CD4-positive, alpha-beta T cell treated with Interleukin-6 for 4 hours (primary cell): ENCODE measurements at regions not wholly inside any gene's neighbourhood (a gene's known extent, or its start where the extent isn't known, plus 50 kb on each side); places are given as distances from the start of the nearest gene placed in this dataset.
"Not testable (repeated sequence)": the region's sequence is repeated elsewhere in the genome, so short reads cannot be mapped to it uniquely, and the experiment has no call there.

Source experiments
- DNase-seq: peaks from one replicate; pipeline ENCODE4 v3.0.0-alpha.2; 2020; ENCODE audit warnings: mixed read lengths

DNA sequence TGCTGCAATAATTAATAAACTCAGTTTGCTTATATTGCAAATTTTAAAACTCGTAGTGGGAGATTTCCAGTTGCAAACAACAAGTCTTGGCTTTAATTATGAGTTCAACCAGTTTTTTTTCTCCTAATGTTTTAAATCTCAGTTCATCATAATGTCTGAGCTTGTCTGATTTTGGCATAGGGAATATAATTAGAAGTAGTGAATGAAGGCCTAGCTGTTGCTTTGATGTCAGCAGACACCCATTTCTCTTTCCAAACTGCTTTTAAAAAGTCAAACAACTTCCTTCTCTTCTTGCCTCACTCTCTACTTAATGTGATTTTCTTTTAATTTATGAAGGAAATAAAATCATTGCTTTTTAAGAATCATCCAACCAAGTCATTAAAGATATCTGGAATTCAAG lies 1462.1 kb downstream of the DPP10 start:
- no peak for DNase-seq

DNA sequence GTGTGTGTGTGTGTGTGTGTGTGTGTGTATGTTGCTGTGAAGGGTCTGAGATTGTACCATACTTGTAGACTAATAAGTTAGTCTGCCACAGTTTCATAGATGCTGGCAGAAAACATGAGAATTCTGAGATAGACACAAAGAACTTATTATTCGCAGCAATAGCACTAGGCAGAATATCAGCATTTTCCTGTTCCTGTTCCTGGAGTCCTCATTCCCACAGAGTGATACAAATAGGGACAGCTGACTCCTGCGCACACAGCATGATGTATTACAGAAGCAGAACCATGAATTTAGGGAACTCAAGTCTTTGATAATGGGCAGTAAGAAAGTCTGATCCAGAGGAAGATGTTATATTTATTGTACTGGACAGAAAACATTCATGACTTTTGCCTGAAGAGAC lies 1466.3 kb downstream of the DPP10 start:
- DNase-seq: no peak

DNA sequence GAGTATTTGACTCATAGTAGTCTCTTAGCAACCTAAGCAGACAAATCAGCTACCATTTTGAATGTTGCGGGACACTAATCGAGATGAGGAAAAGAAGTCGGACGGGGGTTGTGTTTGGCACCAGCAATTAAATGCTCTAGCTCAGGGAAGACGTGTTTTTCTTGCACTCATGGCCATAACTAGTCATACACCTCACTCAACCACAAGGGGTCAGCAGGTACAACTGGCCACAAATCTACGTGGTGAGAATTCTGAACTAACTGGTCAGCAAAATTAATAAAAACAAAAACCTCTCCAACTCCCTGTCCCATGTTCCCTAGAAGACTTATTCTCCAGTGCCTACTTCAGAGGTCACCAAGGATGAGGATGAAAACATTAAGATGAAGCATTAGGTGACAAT lies 1467.8 kb downstream of the DPP10 start:
- no peak for DNase-seq

DNA sequence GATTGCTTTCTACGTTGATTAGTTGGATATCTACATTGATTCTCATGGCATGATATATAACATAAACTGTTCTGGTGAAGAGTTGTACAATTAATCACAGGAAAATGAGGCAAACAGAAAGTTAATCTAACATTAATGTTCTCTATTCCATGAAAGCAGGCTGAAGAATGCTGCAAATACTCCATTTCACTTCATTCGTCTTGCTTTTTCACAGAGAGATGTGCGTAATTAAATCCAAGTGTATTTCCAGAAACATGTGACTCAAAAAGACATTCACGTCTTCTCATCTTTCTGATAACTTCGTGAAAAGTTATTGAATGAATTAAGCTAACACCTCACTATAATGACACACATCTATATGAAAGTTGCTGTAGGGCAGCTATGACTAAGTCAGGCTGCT lies 1471.5 kb downstream of the DPP10 start:
- DNase-seq: no peak

DNA sequence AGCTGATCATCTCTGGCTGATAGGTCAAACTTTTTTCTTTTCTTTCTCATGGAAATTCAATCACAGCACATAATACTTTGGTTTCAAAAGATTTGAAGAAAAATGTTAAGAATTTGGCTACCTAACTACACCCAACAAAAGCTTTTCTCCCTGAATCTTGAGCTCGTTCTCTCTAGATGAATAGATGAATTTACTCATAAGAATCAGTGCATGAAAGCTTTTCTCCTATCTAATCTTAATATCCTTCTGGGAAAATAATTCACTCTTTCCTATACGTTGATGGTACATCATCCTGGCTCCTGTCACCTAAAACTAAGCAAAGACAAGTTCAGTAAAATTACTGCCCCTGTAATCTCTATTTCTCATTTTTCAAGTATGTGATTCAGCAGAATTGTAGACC lies 1479.1 kb downstream of the DPP10 start:
- no peak for DNase-seq

DNA sequence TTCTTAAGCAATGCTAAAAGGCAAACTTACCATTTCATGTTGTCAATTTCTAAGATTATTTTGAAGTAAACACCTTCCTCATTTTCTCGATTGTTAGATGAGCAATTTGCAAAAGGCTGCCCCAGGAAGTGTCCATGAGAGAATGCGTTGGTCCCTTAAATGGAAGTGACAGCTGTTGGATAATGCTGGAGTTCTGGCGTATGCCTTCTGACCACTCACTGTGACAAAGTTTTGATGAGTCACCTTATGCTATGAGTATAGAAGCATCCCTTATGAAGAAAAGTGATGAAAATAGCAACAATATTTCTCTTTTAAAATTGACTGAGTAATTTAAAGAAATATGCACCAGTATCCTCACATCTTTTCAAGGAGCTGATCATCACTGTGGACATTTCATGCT lies 1497.5 kb downstream of the DPP10 start:
- no peak for DNase-seq

DNA sequence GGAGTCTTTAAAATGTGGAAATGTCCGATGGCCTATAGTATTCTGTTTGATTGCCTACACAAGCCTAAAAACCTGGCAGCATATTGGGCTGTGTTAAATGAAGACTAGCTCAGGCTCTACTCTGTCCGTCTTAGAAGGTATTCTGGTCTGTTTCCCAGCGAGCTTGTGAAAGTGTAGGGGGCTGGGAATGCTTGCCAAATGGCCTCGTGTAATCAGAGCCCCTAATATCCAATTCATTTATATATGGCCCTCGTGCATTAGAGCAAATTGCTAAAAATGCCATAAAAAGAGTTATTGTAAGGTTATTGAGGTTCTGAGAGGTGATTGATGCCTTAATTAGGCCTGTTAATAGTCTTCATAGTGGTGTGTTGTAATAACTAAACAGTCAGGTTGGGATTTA lies 1500.4 kb downstream of the DPP10 start:
- no peak for DNase-seq

DNA sequence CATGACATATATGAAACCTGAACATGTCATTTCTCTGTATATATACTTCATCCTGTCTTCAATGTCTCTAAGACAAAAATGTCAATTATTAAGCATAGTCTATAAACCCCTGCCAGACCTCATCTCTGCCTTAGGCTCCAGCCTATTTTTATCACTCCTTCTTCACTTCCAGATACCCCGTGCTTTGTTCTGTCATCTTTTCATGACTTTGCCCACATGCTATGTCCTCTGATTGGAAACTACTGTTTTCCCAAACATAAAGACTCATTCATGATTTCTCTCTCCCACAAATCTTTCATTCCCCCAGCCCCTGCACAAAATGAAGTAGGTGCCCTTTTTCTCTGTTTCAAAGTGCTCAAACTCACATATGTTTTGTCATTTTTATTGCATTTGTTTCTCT lies 1503.9 kb downstream of the DPP10 start:
- DNase-seq: no peak

DNA sequence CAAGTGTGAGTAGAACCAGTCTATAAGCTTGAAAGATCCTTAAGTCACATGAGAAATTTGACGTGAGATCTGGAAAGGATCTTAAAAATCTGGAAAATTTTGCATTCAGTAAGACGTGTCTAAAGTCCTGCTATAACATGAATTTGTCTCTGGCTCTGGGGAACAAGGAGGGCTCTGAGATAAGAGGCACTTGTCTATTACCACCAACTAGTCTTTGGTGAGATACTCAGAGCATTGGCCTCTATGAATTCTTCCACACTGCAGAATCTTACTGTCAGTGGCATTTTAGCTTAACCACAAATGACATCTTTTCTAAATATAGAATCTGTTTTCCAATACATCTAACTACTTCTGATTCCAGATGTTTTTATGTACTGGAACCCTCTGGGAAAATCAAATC lies 1504.5 kb downstream of the DPP10 start:
- no peak for DNase-seq

DNA sequence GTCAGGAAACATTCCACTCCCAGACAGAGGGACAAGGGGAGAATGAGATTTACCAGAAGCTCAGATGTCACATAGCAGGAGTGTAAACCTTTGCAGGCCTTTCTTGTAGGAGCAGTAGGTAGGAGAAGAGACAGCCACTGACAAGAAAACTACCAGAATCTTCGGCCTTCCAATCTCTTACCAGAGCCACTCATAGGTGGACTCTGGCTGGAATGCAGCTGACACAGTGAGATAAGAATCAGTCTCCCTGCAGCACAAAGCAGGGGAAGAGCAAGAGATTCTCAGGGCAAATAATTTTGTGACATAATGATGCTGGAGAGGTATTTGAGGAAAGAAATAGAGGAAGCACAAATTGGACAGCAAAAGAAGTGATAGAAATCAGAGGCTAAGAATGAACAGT lies 1534.5 kb downstream of the DPP10 start:
- DNase-seq: no peak

DNA sequence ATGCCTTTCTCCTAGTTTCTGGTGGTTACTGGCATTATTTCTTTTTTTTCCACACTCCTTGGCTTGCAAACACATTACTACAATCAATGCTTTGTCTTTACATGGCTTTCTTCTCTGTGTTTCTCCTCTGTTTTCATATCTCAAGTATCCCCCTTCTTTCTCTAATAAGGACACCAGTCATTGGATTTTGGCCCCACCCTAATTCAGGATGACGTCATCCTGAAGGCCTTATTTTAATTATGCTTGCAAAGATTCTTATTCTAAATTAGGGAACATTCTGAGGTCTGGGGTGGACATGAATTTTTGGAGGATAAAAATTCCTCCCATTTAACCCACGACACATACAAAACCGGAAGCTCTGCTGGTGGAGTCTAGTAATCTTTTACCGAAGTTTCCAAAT lies 1556.6 kb downstream of the DPP10 start:
- no peak for DNase-seq

DNA sequence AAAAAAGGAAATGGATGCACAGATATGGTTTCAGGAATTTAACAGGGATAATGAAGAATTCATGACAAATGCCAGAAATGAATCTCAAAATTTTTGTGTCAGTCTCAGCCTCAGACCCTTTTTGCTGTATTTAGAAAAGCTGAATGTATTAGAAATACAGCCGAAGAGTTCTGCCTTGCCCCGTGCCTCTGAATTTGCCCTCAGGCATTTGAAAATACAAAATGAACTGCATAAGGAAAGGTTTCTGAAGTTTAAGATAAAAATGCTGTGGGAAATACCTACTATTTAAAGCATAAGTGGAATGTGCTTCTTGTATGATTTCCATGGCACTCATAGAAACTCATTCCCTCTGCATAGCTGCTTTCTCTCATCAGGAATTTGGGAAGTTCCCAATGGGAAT lies 1580.6 kb downstream of the DPP10 start:
- DNase-seq: no peak

DNA sequence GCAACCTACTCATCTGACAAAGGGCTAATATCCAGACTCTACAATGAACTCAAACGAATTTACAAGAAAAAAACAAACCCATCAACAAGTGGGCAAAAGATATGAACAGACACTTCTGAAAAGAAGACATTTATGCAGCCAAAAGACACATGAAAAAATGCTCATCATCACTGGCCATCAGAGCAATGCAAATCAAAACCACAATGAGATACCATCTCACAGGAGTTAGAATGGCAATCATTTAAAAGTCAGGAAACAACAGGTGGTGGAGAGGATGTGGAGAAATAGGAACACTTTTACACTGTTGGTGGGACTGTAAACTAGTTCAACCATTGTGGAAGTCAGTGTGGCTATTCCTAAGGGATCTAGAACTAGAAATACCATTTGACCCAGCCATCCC lies 1596.3 kb downstream of the DPP10 start:
- DNase-seq: not testable (repeated sequence)

DNA sequence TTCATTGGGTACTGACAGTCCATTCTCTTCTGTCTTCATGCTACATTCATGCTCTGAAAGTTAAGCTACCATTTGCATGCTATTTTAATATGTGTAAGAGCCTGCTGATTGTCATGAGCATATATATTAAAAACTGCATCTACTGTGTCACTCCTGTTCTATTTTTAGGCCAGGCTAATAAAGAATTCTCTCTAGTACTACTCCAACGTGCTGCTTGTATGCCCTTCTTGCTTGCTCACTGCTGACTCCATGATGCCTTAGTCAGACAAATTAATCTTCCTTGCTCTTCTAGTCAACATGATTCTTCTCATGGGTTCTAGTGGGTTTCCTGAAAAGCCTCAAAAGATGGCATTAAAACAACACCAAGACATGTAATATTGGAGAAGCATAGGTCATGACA lies 1600.1 kb downstream of the DPP10 start:
- no peak for DNase-seq

DNA sequence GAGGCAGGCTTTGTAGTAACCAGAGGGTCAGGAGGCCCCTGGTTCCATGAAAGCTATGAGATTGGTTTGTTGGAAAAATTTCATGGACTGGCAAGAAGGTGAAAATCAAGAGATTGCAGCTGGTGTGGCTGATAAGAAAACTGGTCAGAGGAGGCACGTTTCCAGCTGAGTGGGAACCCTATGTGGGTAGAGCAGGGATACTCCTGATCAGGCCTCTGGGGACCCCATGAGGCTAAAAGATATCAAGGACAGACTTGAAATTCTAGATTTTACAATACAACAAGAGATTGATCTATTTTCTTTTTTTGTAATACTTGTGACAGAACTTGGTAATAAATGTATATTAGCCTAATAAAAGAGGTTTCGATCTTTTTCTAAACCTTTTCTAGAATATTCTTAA lies 1615.1 kb downstream of the DPP10 start:
- DNase-seq: no peak

DNA sequence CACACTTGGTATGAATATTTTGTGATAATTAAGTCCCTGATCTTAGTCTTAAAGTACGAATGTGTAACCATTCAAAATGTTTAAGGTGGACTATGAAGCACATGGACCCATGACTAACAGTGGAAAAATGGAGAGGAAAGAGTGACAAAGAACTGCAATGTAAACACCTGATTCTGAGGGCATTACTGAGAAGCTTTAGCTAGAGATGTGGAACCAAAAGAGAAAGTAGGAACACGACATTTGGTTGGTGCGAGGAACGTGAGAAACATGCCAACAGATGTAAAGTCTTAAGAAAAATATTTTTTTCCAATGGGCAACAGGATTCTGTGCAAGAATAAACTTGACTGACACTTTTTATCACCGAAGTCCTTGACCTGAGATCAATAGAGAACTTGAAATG lies 1618.6 kb downstream of the DPP10 start:
- DNase-seq: no peak

DNA sequence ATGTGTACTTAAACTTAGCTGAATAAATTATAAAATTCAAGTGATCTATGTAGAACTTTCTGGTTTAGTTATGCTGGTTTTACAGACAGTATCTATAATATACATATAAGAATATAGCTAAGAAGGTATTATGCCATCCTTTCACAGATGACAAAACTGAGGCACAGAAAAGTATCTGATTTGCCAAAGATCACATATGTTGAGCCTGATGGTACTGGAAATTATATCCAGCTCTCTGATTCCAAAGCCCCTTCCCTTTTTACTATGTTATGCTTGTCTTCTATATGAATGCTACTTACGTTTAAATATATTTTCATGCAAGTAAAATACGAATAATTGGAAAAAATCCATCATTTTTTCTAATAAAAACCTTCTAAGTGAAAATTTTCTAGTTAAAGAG lies 1631.3 kb downstream of the DPP10 start:
- DNase-seq: no peak

DNA sequence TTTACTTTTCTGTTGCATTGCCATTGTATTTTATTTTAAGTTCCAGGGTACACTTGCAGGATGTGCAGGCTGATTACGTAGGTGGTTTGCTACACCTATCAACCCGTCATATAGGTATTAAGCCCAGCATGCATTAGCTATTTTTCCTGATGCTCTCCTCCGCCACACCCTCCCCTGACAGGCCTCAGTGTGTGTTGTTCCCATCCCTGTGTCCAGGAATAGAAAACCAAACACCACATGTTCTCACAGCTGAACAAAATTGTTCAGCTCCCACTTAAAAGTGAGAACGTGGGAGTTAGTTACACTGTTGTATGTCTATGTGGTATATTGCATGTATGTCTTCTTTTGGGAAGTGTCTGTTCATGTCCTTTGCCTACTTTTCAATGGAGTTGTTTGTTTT lies 1631.7 kb downstream of the DPP10 start:
- DNase-seq: no peak

DNA sequence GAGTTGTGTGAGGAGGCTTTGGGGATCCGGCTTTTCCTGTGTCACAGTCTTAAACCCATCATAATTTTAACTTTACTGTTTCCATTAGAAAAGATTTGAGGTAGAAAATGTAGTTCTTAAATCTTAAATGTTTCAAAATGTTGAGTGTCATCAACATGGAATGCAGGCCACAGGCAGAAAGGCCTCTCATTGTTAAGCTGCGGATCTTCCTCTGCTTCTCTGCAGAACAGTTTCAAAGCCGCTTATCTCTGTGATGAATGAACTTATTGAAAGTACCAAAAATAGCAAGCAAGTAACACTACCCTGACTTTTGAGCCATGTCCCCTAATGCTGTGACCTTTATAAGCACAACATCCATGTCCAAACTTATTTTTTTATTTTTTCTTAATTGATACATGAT lies 1645.8 kb downstream of the DPP10 start:
- DNase-seq: no peak

DNA sequence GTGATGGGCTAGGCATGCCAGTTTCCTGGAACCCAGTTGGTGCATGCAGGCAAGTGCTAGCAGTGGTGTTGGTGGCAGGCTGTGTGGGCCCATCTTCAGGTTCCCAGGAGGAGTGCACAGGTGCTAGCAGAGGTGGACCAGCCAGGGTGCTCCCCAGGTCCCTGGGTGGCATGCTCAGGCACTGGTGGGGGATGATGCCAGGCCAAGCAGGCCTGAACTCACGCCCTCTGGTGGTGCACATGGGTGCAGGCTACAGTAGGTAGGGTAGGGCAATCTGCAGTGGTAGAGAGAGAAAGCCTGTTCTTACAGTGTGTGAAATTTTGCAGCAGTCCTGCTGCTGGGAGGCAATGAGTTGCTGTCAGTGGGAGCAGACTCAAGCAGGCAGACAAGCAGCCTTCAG lies 1651.8 kb downstream of the DPP10 start:
- no peak for DNase-seq

DNA sequence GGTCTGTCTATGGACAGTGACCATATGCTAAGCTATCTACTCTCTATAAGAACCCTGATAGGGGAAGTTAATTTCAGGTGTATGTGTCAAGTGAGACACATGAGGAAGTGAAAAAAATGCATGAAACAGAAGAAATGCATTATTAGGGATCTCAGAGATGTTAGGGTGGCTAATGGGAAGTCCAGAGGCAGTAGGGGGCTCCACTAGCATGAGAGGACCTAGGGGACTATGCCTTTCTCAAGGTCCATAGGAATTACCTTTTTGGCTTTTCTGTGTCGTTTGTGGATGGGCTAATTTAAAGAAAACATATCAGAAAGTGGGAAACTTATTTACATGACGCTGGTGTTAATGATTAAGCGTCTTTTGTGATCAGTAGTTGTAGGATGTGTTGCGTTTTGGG lies 1653.2 kb downstream of the DPP10 start:
- no peak for DNase-seq

DNA sequence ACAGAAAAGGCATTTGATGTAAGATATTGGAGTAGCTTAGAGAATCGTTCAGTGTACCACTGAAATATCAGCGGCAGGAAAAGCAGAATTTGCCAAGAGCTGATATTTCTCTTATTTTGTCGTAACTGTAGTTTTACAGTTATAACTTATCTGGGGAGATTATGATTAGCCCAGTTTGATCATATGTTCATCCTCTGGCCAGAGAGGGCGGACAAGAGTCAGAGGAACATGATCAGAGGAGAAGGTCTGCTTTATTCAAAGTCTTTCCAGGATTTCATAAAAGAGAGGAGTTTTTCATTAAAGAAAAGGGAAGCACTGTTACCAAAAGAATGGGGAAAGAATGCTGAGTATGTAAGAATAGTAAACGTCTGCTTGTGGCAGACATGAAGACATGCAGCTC lies 1655.6 kb downstream of the DPP10 start:
- no peak for DNase-seq

DNA sequence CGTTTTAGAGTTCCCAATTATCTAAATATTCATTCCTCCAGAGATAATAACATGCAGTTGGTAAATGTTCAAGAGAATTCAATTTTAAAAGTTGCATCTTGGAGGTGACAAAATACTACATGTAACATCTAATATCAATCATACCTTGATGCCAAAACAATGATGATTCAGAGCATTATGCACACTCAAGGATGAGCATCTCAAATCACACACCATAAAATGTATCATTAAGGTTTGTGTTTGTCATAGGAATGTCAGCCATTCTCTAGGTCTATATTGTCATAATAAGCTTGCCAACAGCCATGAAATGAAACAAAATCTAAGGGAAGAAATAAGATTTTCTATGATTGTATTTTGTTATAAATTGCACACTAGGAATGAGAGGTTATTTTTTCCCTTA lies 1667.0 kb downstream of the DPP10 start:
- no peak for DNase-seq

DNA sequence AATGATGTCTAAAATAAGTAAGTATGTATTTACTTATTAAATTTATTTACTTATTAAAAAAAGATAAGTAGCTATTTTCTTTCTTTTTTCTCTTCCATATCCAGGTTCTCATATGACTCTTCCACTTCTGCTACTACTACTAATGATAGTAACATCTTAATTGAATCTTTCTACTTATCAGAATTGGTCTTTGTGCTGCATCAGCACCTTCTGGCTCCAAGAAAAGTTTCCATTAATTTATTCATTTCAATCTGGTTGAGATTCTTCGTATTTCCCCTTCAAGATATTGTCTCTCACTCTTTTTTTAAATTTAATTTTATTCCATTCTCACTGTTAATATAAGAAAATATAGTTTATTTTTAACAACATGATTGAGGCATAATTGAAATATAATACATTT lies 1675.4 kb downstream of the DPP10 start:
- DNase-seq: no peak

DNA sequence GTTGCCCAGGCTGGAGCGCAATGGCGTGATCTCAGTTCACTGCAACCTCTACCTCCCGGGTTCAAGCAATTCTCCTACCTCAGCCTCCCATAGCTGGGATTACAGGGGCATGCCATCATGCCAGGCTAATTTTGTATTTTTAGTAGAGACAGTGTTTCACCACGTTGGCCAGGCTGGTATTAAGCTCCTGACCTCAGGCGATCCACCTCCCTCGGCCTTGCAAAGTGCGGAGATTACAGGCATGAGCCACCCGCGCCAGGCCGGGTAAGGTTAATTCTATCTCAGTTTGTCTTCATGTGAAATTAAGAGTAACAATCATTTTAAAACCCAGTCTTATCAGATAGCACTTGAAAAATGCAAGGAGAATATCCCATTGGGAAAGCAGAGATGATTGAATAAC lies 1681.7 kb upstream of the DDX18 start:
- DNase-seq: no peak

DNA sequence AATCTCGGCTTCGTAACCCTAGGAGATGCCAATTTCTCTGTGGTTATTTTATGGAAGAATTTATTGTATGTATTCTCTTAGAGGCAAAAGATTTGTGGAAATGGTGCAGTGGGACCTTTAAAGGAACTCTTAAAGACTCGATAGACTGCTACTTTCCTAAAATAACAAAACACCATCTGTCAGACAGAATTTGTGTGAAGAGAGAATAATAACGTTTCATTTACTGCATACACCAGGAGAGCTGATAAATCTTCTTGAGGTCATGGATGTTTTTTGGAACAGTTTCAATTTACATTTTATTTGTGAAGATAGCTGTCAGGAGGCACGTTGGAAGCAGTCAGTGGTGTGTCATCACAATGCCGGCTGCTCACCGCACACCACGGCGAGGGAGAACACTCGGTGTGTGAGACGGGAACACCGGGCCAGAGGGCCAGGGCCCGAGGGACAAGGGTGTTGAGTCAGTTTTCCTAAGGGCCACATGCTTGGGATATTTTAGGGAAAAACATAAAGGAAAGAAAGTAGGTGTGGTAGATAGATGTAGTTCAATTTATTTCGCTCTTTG lies 1681.0 kb upstream of the DDX18 start:
- no peak for DNase-seq
